ENCODE measurements at regions not wholly inside any gene's neighbourhood (a gene's known extent, or its start where the extent isn't known, plus 50 kb on each side); places are given as distances from the start of the nearest gene placed in this dataset.
A peak's percentile ranks its signal among the peaks of the same experiment; 100 is the strongest.

- Histone ChIP-seq H2AK5ac (ENCODE audit: low read length, severe bottlenecking) (no peak overlapping the region), H3K27ac (ENCODE audit: low read length, poor library complexity, severe bottlenecking) (no peak overlapping the region), H3K9me3 (ENCODE audit: control insufficient read depth, low read length) (peaks cover 12% of the 10 kb centered on the region), H2BK12ac (ENCODE audit: low read length in 2 of 2) (no peak overlapping the region), H3K14ac (ENCODE audit: low read length in 2 of 2) (no peak overlapping the region), H3K23ac (ENCODE audit: low read length in 2 of 2) (no peak overlapping the region), H3K4ac (ENCODE audit: low read depth in 1 of 2, low read length in 2 of 2) (no peak overlapping the region), H3K79me1 (replicated peaks; ENCODE audit: low read length, poor library complexity, severe bottlenecking) (no peaks in the 10 kb centered on the region), H3K4me2 (ENCODE audit: low read length, poor library complexity, severe bottlenecking) (no peak overlapping the region), H4K8ac (ENCODE audit: low read length) (no peak overlapping the region), H3K4me1 (ENCODE audit: control insufficient read depth, insufficient read depth, low read depth, low read length) (peaks cover 7% of the 10 kb centered on the region), H3K36me3 (ENCODE audit: control insufficient read depth in 1 of 2, insufficient read depth in 2 of 2, low read depth in 1 of 2, low read length in 2 of 2) (no peaks in the 10 kb centered on the region), H2BK120ac (ENCODE audit: low read depth, low read length) (no peak overlapping the region), H2AFZ (ENCODE audit: low read depth, low read length) (no peak overlapping the region), H3K27me3 (ENCODE audit: control insufficient read depth in 1 of 2, insufficient read depth in 1 of 2, low read length in 2 of 2) (peaks cover 0 to 33% of the 10 kb centered on the region in 2 experiments), H2BK5ac (ENCODE audit: low read depth, low read length, poor library complexity, severe bottlenecking) (no peak overlapping the region), H2BK15ac (ENCODE audit: low read depth, poor library complexity, severe bottlenecking) (no peak overlapping the region), H4K91ac (ENCODE audit: low read length) (no peak overlapping the region), H3K18ac (ENCODE audit: low read depth in 1 of 2, low read length in 2 of 2) (no peak overlapping the region), H3K4me3 (ENCODE audit: insufficient read depth in 1 of 2, low read depth in 1 of 2, low read length in 2 of 2) (no peak overlapping the region), H3K9ac (ENCODE audit: low read length) (no peak overlapping the region)
- DNase-seq, result no peak
- 95% methylated on average over 11 of the region's 12 CpGs for WGBS
Measured at GRCh38 chr1:244187310-244187709, 136.2 kb downstream of the ZBTB18 start.

- no peaks in the 10 kb centered on the region for H3K36me3 ChIP-seq (ENCODE audit: control insufficient read depth in 1 of 2, insufficient read depth in 2 of 2, low read depth in 1 of 2, low read length in 2 of 2)
- H3K23ac ChIP-seq (ENCODE audit: low read length in 2 of 2), result no peak overlapping the region
- no peak overlapping the region for H4K8ac ChIP-seq (ENCODE audit: low read length)
- H2AK5ac ChIP-seq (ENCODE audit: low read length, severe bottlenecking), result peak overlapping the region; percentile 53
- H3K4me3 ChIP-seq (ENCODE audit: insufficient read depth in 1 of 2, low read depth in 1 of 2, low read length in 2 of 2), result no peak overlapping the region
- no peak overlapping the region for H4K91ac ChIP-seq (ENCODE audit: low read length)
- peaks cover 0 to 31% of the 10 kb centered on the region in 2 experiments for H3K27me3 ChIP-seq (ENCODE audit: control insufficient read depth in 1 of 2, insufficient read depth in 1 of 2, low read length in 2 of 2)
- H2BK120ac ChIP-seq (ENCODE audit: low read depth, low read length), result no peak overlapping the region
- no peak overlapping the region for H3K14ac ChIP-seq (ENCODE audit: low read length in 2 of 2)
- no peak overlapping the region for H3K27ac ChIP-seq (ENCODE audit: low read length, poor library complexity, severe bottlenecking)
- H3K79me1 ChIP-seq (replicated peaks; ENCODE audit: low read length, poor library complexity, severe bottlenecking), result no peaks in the 10 kb centered on the region
- no peak overlapping the region for H2BK15ac ChIP-seq (ENCODE audit: low read depth, poor library complexity, severe bottlenecking)
- no peak overlapping the region for H3K4me2 ChIP-seq (ENCODE audit: low read length, poor library complexity, severe bottlenecking)
- no peak overlapping the region for H2AFZ ChIP-seq (ENCODE audit: low read depth, low read length)
- no peak overlapping the region for H3K4ac ChIP-seq (ENCODE audit: low read depth in 1 of 2, low read length in 2 of 2)
- WGBS, result 90% methylated on average over 4 of the region's 5 CpGs
- H2BK12ac ChIP-seq (ENCODE audit: low read length in 2 of 2), result no peak overlapping the region
- H2BK5ac ChIP-seq (ENCODE audit: low read depth, low read length, poor library complexity, severe bottlenecking), result no peak overlapping the region
- no peak overlapping the region for H3K18ac ChIP-seq (ENCODE audit: low read depth in 1 of 2, low read length in 2 of 2)
- H3K4me1 ChIP-seq (ENCODE audit: control insufficient read depth, insufficient read depth, low read depth, low read length), result peaks cover 8% of the 10 kb centered on the region
- peaks cover 12% of the 10 kb centered on the region for H3K9me3 ChIP-seq (ENCODE audit: control insufficient read depth, low read length)
- DNase-seq, result no peak
- no peak overlapping the region for H3K9ac ChIP-seq (ENCODE audit: low read length)
Measured at GRCh38 chr1:244191581-244191980, 140.5 kb downstream of the ZBTB18 start.

GRCh38 chr1:244192325-244192724, 141.2 kb downstream of the ZBTB18 start:
- peaks cover 0 to 25% of the 10 kb centered on the region in 2 experiments for H3K27me3 ChIP-seq (ENCODE audit: control insufficient read depth in 1 of 2, insufficient read depth in 1 of 2, low read length in 2 of 2)
- no peak overlapping the region for H2BK12ac ChIP-seq (ENCODE audit: low read length in 2 of 2)
- H3K4me2 ChIP-seq (ENCODE audit: low read length, poor library complexity, severe bottlenecking), result no peak overlapping the region
- no peak overlapping the region for H3K27ac ChIP-seq (ENCODE audit: low read length, poor library complexity, severe bottlenecking)
- H4K91ac ChIP-seq (ENCODE audit: low read length), result peak overlapping the region; percentile 20
- DNase-seq, result no peak
- peaks cover 12% of the 10 kb centered on the region for H3K9me3 ChIP-seq (ENCODE audit: control insufficient read depth, low read length)
- H2BK5ac ChIP-seq (ENCODE audit: low read depth, low read length, poor library complexity, severe bottlenecking), result no peak overlapping the region
- no peak overlapping the region for H2BK120ac ChIP-seq (ENCODE audit: low read depth, low read length)
- no peak overlapping the region for H3K18ac ChIP-seq (ENCODE audit: low read depth in 1 of 2, low read length in 2 of 2)
- no peak overlapping the region for H3K23ac ChIP-seq (ENCODE audit: low read length in 2 of 2)
- no peak overlapping the region for H3K4me3 ChIP-seq (ENCODE audit: insufficient read depth in 1 of 2, low read depth in 1 of 2, low read length in 2 of 2)
- no peak overlapping the region for H2AK5ac ChIP-seq (ENCODE audit: low read length, severe bottlenecking)
- H4K8ac ChIP-seq (ENCODE audit: low read length), result no peak overlapping the region
- no peak overlapping the region for H3K9ac ChIP-seq (ENCODE audit: low read length)
- no peaks in the 10 kb centered on the region for H3K79me1 ChIP-seq (replicated peaks; ENCODE audit: low read length, poor library complexity, severe bottlenecking)
- WGBS, result 97% methylated on average over 3 of the region's 3 CpGs
- H3K4ac ChIP-seq (ENCODE audit: low read depth in 1 of 2, low read length in 2 of 2), result no peak overlapping the region
- no peak overlapping the region for H2AFZ ChIP-seq (ENCODE audit: low read depth, low read length)
- no peaks in the 10 kb centered on the region for H3K36me3 ChIP-seq (ENCODE audit: control insufficient read depth in 1 of 2, insufficient read depth in 2 of 2, low read depth in 1 of 2, low read length in 2 of 2)
- peaks cover 8% of the 10 kb centered on the region for H3K4me1 ChIP-seq (ENCODE audit: control insufficient read depth, insufficient read depth, low read depth, low read length)
- no peak overlapping the region for H3K14ac ChIP-seq (ENCODE audit: low read length in 2 of 2)
- H2BK15ac ChIP-seq (ENCODE audit: low read depth, poor library complexity, severe bottlenecking), result no peak overlapping the region

GRCh38 chr1:244196571-244197285, 145.6 kb downstream of the ZBTB18 start:
- no peak overlapping the region for H3K9ac ChIP-seq (ENCODE audit: low read length)
- H2AK5ac ChIP-seq (ENCODE audit: low read length, severe bottlenecking), result no peak overlapping the region
- no peak overlapping the region for H2AFZ ChIP-seq (ENCODE audit: low read depth, low read length)
- no peak overlapping the region for H4K8ac ChIP-seq (ENCODE audit: low read length)
- no peak overlapping the region for H3K4me2 ChIP-seq (ENCODE audit: low read length, poor library complexity, severe bottlenecking)
- no peak overlapping the region for H2BK5ac ChIP-seq (ENCODE audit: low read depth, low read length, poor library complexity, severe bottlenecking)
- no peak overlapping the region for H3K4me3 ChIP-seq (ENCODE audit: insufficient read depth in 1 of 2, low read depth in 1 of 2, low read length in 2 of 2)
- H3K27ac ChIP-seq (ENCODE audit: low read length, poor library complexity, severe bottlenecking), result no peak overlapping the region
- no peak overlapping the region for H2BK120ac ChIP-seq (ENCODE audit: low read depth, low read length)
- no peak overlapping the region for H4K91ac ChIP-seq (ENCODE audit: low read length)
- no peak for DNase-seq
- H3K27me3 ChIP-seq (ENCODE audit: control insufficient read depth in 1 of 2, insufficient read depth in 1 of 2, low read length in 2 of 2), result peaks cover 0 to 25% of the 10 kb centered on the region in 2 experiments
- H3K23ac ChIP-seq (ENCODE audit: low read length in 2 of 2), result no peak overlapping the region
- no peak overlapping the region for H2BK12ac ChIP-seq (ENCODE audit: low read length in 2 of 2)
- H3K9me3 ChIP-seq (ENCODE audit: control insufficient read depth, low read length), result no peaks in the 10 kb centered on the region
- no peak overlapping the region for H3K18ac ChIP-seq (ENCODE audit: low read depth in 1 of 2, low read length in 2 of 2)
- no peak overlapping the region for H3K14ac ChIP-seq (ENCODE audit: low read length in 2 of 2)
- peaks cover 3% of the 10 kb centered on the region for H3K4me1 ChIP-seq (ENCODE audit: control insufficient read depth, insufficient read depth, low read depth, low read length)
- 97% methylated on average over 6 of the region's 6 CpGs for WGBS
- H3K79me1 ChIP-seq (replicated peaks; ENCODE audit: low read length, poor library complexity, severe bottlenecking), result no peaks in the 10 kb centered on the region
- no peak overlapping the region for H3K4ac ChIP-seq (ENCODE audit: low read depth in 1 of 2, low read length in 2 of 2)
- H2BK15ac ChIP-seq (ENCODE audit: low read depth, poor library complexity, severe bottlenecking), result no peak overlapping the region
- H3K36me3 ChIP-seq (ENCODE audit: control insufficient read depth in 1 of 2, insufficient read depth in 2 of 2, low read depth in 1 of 2, low read length in 2 of 2), result no peaks in the 10 kb centered on the region

Measured in mesenchymal stem cell (in vitro differentiated cells and primary cell).